Motor neuron (in vitro differentiated cells): ENCODE measurements at regions not wholly inside any gene's neighbourhood (a gene's known extent, or its start where the extent isn't known, plus 50 kb on each side); places are given as distances from the start of the nearest gene placed in this dataset.
"Not testable (repeated sequence)": the region's sequence is repeated elsewhere in the genome, so short reads cannot be mapped to it uniquely, and the experiment has no call there.

Source experiments
- ATAC-seq, 8 experiments: fragments of 200-7000 bp; cut with Tn5 transposase; replicated peaks in 6 of 8; 2 replicates each; pipeline ENCODE4 v1.8.0; 2021; ENCODE audit warnings: mild to moderate bottlenecking in 8 of 8, moderate library complexity in 8 of 8
- H3K27ac ChIP-seq, 2 donors: fragments of 250-450 bp; sonication (Bioruptor Pico); 2 replicates each; pipeline ENCODE4 v1.9.0; 2021; ENCODE audit warnings: antibody characterized with exemption in 2 of 2, mild to moderate bottlenecking in 2 of 2, moderate library complexity in 1 of 2
- H3K4me1 ChIP-seq, 2 donors: fragments of 250-450 bp; sonication (Bioruptor Pico); replicated peaks in 1 of 2; 2 replicates each; pipeline ENCODE4 v1.6.1; 2021; ENCODE audit warnings: antibody characterized with exemption in 2 of 2, mild to moderate bottlenecking in 2 of 2, moderate library complexity in 1 of 2
- H3K4me3 ChIP-seq, 5 donors: fragments of 250-450 bp; sonication (Bioruptor Pico); 2 replicates each; pipeline ENCODE4 v1.9.0; 2021; ENCODE audit warnings: antibody characterized with exemption in 5 of 5, mild to moderate bottlenecking in 5 of 5, moderate library complexity in 4 of 5
- WGBS, 10 experiments: fragments of 450-650 bp; shearing (Covaris generic); methylation state at CpG; one replicate each; pipeline ENCODE4 v1.0.0; 2022; 5-methylcytosine and 5-hydroxymethylcytosine counted together
- in situ Hi-C, 9 experiments: fragments of 400-800 bp; cut with MboI; loops; one replicate each; pipeline ENCODE4 v1.15.0; 2021; ENCODE audit warnings: low sequenced_read_pairs in 9 of 9, low pct_unique_long_range_greater_than_20kb in 2 of 9; ENCODE audit not compliant: unreplicated experiment in 9 of 9

GRCh38 chr6:16828058-16828457, 66.8 kb upstream of the ATXN1 start:
- 57 to 89% (median 86%) methylated on average over 1 to 2 of the region's 2 CpGs; no CpG with 5 or more reads in 2 of the 10 experiments for WGBS, 10 experiments
- no peak for ATAC-seq
- in situ Hi-C loops = no loop called here
- H3K4me1 ChIP-seq = peaks cover 3 to 8% of the 10 kb centered on the region in 2 donors
- no peak overlapping the region for H3K27ac ChIP-seq
- H3K4me3 ChIP-seq = no peak overlapping the region

GRCh38 chr6:16827627-16828026, 66.4 kb upstream of the ATXN1 start:
- 54 to 100% (median 100%) methylated on average over 2 of the region's 2 CpGs; no CpG with 5 or more reads in 1 of the 10 experiments for WGBS, 10 experiments
- ATAC-seq = no peak
- in situ Hi-C loops = no loop called here
- H3K4me3 ChIP-seq = no peak overlapping the region
- H3K4me1 ChIP-seq = peaks cover 3 to 8% of the 10 kb centered on the region in 2 donors
- no peak overlapping the region for H3K27ac ChIP-seq

DNA sequence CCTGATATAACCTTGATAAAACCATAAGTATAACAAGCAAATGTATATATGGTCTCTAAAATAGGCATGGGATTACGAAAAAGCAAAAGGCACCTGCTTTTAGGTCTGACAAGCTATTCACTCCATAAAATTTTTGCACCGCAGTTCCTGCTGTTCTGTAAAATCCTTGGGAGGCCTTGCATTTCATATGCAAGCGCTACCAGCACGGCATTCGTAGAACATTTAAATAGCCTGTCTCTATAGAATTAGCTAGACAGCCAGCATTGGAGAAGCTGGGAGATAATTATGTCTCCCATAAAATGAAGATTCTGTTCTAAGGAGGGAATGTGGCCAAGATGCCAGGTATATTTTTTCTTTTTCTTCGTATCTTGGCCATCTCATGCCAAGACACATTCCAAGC, 64.5 kb upstream of the ATXN1 start:
- no peak for ATAC-seq
- in situ Hi-C loops = no loop called here
- WGBS, 10 experiments = 61 to 100% (median 74%) methylated on average over 1 to 6 of the region's 6 CpGs
- no peaks in the 10 kb centered on the region for H3K4me1 ChIP-seq
- H3K27ac ChIP-seq = no peak overlapping the region
- no peak overlapping the region for H3K4me3 ChIP-seq

GRCh38 chr6:16824845-16825685, 63.8 kb upstream of the ATXN1 start:
- H3K4me3 ChIP-seq = no peak overlapping the region
- ATAC-seq = no peak
- in situ Hi-C loops = loop anchor here in 1 of 9 experiments (25.0 kb wide), 1 partner anchor 262 kb away; no protein-coding TSS in a partner anchor
- no peaks in the 10 kb centered on the region for H3K4me1 ChIP-seq
- no peak overlapping the region for H3K27ac ChIP-seq
- WGBS, 10 experiments = 47 to 100% (median 89%) methylated on average over 1 to 10 of the region's 10 CpGs

- no peak overlapping the region for H3K27ac ChIP-seq
- no peak overlapping the region for H3K4me3 ChIP-seq
- in situ Hi-C loops = loop anchor here in 1 of 9 experiments (25.0 kb wide), 1 partner anchor 263 kb away; no protein-coding TSS in a partner anchor
- 0 to 100% (median 95%) methylated on average over 1 to 2 of the region's 2 CpGs; no CpG with 5 or more reads in 3 of the 10 experiments for WGBS, 10 experiments
- H3K4me1 ChIP-seq = no peaks in the 10 kb centered on the region
- ATAC-seq = no peak
These were observed 62.6 kb upstream of the ATXN1 start for GRCh38 chr6:16823718-16824352.

GRCh38 chr6:16822975-16823717, 61.9 kb upstream of the ATXN1 start:
- H3K4me3 ChIP-seq = no peak overlapping the region

GRCh38 chr6:16822529-16822928, 61.3 kb upstream of the ATXN1 start:
- H3K27ac ChIP-seq = no peak overlapping the region
- 43 to 100% (median 81%) methylated on average over 2 of the region's 2 CpGs; no CpG with 5 or more reads in 3 of the 10 experiments for WGBS, 10 experiments
- no peaks in the 10 kb centered on the region for H3K4me1 ChIP-seq
- no peak overlapping the region for H3K4me3 ChIP-seq
- in situ Hi-C loops = loop anchor here in 1 of 9 experiments (25.0 kb wide), 1 partner anchor 265 kb away; no protein-coding TSS in a partner anchor
- no peak for ATAC-seq

More at GRCh38 chr6:16822975-16823717, 61.9 kb upstream of the ATXN1 start:
- WGBS, 10 experiments = 65 to 100% (median 82%) methylated on average over 1 to 8 of the region's 8 CpGs; no CpG with 5 or more reads in 2 of the 10 experiments
- Histone ChIP-seq H3K27ac (no peak overlapping the region), H3K4me1 (no peaks in the 10 kb centered on the region)
- in situ Hi-C loops = loop anchor here in 1 of 9 experiments (25.0 kb wide), 1 partner anchor 264 kb away; no protein-coding TSS in a partner anchor
- no peak for ATAC-seq

- 70 to 100% (median 92%) methylated on average over 2 to 4 of the region's 5 CpGs; no CpG with 5 or more reads in 3 of the 10 experiments for WGBS, 10 experiments
- Histone ChIP-seq H3K4me3 (no peak overlapping the region), H3K4me1 (no peaks in the 10 kb centered on the region), H3K27ac (no peak overlapping the region)
- no peak for ATAC-seq
- in situ Hi-C loops = loop anchor here in 1 of 9 experiments (25.0 kb wide), 1 partner anchor 265 kb away; no protein-coding TSS in a partner anchor
These were observed 60.6 kb upstream of the ATXN1 start for GRCh38 chr6:16821834-16822264.

GRCh38 chr6:16820262-16820661, 59.0 kb upstream of the ATXN1 start:
- not testable (repeated sequence) for H3K4me1 ChIP-seq, H3K4me3 ChIP-seq, ATAC-seq, H3K27ac ChIP-seq
- 71 to 100% (median 90%) methylated on average over 1 to 3 of the region's 3 CpGs; no CpG with 5 or more reads in 1 of the 10 experiments for WGBS, 10 experiments
- in situ Hi-C loops = loop anchor here in 1 of 9 experiments (25.0 kb wide), 1 partner anchor 267 kb away; no protein-coding TSS in a partner anchor

GRCh38 chr6:16819752-16820151, 58.5 kb upstream of the ATXN1 start:
- 70 to 100% (median 80%) methylated on average over 1 to 3 of the region's 3 CpGs; no CpG with 5 or more reads in 3 of the 10 experiments for WGBS, 10 experiments
- in situ Hi-C loops = loop anchor here in 1 of 9 experiments (25.0 kb wide), 1 partner anchor 268 kb away; no protein-coding TSS in a partner anchor
- no peak for ATAC-seq
- no peak overlapping the region for H3K4me3 ChIP-seq
- no peak overlapping the region for H3K27ac ChIP-seq
- no peaks in the 10 kb centered on the region for H3K4me1 ChIP-seq

DNA sequence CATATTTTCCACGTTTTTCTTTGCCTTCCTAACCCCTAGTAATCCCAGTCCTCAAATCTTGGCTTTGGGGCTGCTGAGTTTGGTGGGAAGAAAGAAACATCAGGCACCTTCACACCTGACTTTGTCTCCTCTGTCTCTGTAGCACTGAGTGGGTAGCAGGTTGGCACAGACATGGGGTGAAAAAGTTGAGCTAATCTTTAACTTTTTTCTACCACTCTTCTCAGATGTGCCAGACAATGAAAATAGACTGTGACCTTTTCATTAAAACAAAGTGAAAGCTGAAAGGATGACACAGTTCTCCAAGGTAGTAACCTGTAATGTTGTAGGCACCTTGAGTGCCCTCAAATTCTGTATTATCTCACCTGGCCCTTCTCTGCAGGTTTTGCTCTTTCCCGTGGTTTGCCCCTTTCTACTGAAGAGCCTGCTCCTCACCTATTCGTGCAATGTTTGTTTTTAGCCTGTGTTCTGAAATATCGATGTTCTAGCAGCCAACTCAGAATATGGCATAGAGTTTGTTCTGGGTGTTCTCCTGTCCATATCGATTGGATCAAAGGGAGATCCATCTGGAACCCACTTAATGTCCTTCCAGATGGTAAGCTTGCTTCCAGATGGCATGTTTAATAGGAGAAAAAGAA, 57.8 kb upstream of the ATXN1 start:
- WGBS, 10 experiments = 20 to 90% (median 66%) methylated on average over 1 to 5 of the region's 5 CpGs

GRCh38 chr6:16817594-16817993, 56.3 kb upstream of the ATXN1 start:
- in situ Hi-C loops = loop anchor here in 1 of 9 experiments (25.0 kb wide), 1 partner anchor 270 kb away; no protein-coding TSS in a partner anchor
- Histone ChIP-seq H3K4me3 (no peak overlapping the region), H3K27ac (no peak overlapping the region), H3K4me1 (no peaks in the 10 kb centered on the region)
- no peak for ATAC-seq
- WGBS, 10 experiments = 87 to 100% (median 95%) methylated on average over 1 to 3 of the region's 3 CpGs

More for the DNA sequence above, 57.8 kb upstream of the ATXN1 start:
- H3K27ac ChIP-seq = no peak overlapping the region
- ATAC-seq = no peak
- H3K4me1 ChIP-seq = no peaks in the 10 kb centered on the region
- in situ Hi-C loops = loop anchor here in 1 of 9 experiments (25.0 kb wide), 1 partner anchor 268 kb away; no protein-coding TSS in a partner anchor
- H3K4me3 ChIP-seq = no peak overlapping the region
